GM19438 (cell line): ENCODE measurements at regions not wholly inside any gene's neighbourhood (a gene's known extent, or its start where the extent isn't known, plus 50 kb on each side); places are given as distances from the start of the nearest gene placed in this dataset.
A peak's percentile ranks its signal among the peaks of the same experiment; 100 is the strongest.

ENCODE experiments used
- ATAC-seq: cut with Tn5 transposase; IDR thresholded peaks from one replicate; pipeline ENCODE4 v1.9.1; 2021; ENCODE audit warnings: low read depth; ENCODE audit not compliant: unreplicated experiment

DNA sequence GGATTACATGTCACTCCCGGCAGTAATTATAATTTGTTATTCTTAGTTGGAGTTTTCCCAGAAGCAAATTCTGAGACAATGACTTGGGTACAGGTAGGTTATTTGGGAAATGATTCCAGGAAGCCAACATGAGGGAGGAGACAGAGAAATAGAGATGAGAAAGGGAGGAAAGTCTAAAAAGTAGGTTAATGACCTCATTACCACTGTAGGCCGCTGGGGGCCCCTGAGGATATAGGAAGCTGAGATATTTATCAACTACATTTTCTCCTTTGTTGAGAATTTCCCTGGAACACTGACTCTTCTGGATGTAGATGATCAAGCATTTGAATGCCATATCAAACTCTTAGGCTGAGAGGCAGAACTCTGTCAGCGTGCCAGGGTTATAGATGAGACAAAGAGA lies 284.3 kb downstream of the ICOS start:
- no peak for ATAC-seq

GRCh38 chr2:204223046-204223445 lies 286.5 kb downstream of the ICOS start:
- no peak for ATAC-seq

DNA sequence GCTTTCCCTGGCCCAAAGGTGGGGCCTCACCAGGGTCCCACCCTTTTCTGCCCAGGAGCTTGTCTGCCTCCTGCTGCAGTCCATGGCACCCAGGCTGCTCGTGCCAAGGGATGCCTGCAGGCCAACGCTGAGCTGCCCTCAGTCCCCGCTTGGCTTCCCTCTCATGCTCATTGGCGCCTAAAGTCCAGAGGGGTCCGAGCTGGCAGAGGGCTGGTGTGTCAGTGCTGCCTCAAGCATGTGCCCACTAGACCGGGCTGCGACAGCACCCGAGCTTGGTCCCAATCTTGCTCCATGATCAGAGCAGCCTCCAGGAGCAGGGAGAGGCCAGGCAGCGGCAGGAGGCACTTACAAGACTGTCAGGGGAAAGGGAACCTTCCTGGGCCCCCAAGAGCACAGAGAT lies 287.0 kb downstream of the ICOS start:
- no peak for ATAC-seq

- ATAC-seq = no peak
These were observed 289.1 kb downstream of the ICOS start for GRCh38 chr2:204225671-204226073.

GRCh38 chr2:204226305-204226880 lies 289.8 kb downstream of the ICOS start:
- no peak for ATAC-seq

GRCh38 chr2:204228169-204228886 lies 291.8 kb downstream of the ICOS start:
- no peak for ATAC-seq

- ATAC-seq = no peak
These were observed 297.7 kb downstream of the ICOS start for GRCh38 chr2:204234248-204234647.

GRCh38 chr2:204234879-204235278 lies 298.3 kb downstream of the ICOS start:
- no peak for ATAC-seq

GRCh38 chr2:204237416-204237815 lies 300.9 kb downstream of the ICOS start:
- ATAC-seq = no peak

DNA sequence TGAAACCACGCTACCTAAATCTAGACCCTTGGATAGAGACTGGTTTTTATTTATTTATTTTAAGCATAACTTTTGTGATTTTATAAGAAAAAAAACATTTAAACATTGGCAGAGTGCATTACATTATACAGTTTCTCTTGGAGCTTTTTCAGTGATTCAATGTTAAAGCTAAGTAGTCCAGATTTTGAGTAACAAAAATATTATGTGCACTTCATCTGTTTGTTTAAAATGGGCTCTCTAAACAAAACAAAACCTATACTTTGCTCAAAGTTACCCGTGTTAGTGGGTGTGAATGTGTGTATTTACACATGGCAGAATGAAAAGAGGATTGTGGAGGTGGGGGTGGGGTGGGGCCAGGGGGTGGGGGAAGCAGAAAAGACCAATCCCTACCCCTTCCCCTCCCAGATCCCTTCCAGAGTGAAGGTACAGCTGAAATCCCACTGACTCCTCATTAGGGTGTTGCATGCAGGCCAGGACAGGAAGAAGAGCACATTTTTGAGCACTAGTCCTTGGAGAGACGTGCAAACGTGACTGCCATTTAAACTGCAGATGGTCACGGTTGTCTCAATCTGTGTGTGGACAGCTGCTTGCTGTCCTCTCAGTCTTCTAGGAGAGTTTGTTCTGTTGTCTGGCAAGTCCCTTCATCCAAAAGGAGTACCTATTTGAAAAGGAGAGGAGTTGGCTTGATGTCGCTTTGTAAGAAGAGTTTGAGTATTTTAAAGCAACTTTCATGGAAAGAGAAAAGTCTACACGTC lies 303.0 kb downstream of the ICOS start:
- no peak for ATAC-seq

DNA sequence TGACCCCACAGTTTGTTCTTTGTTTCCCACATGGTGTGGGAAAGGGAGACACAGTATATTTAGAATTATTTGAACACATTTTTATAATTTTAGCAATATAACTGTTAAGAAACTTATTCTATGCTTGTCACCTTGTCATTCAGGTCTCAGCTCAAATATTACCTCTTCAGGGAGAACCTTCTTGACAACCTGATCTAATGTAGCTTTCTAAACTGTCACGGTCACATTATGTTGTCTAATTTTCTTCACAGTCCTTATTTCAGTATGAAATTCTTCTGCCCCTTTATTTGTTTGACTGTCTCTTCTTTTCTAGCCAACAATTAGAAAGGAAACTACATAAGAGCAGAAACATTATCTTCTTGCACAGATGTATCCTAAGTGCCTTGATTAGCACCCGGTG lies 304.3 kb upstream of the PARD3B start:
- ATAC-seq = no peak

- no peak for ATAC-seq
These were observed 295.8 kb upstream of the PARD3B start for GRCh38 chr2:204249437-204249836.

GRCh38 chr2:204250692-204251091 lies 294.6 kb upstream of the PARD3B start:
- no peak for ATAC-seq

- no peak for ATAC-seq
These were observed 293.9 kb upstream of the PARD3B start for GRCh38 chr2:204251158-204251997.

- no peak for ATAC-seq
These were observed 293.3 kb upstream of the PARD3B start for GRCh38 chr2:204251998-204252376.

GRCh38 chr2:204255071-204255470 lies 290.2 kb upstream of the PARD3B start:
- ATAC-seq = no peak

- no peak for ATAC-seq
These were observed 289.7 kb upstream of the PARD3B start for GRCh38 chr2:204255526-204255925.

GRCh38 chr2:204257781-204258180 lies 287.5 kb upstream of the PARD3B start:
- no peak for ATAC-seq

DNA sequence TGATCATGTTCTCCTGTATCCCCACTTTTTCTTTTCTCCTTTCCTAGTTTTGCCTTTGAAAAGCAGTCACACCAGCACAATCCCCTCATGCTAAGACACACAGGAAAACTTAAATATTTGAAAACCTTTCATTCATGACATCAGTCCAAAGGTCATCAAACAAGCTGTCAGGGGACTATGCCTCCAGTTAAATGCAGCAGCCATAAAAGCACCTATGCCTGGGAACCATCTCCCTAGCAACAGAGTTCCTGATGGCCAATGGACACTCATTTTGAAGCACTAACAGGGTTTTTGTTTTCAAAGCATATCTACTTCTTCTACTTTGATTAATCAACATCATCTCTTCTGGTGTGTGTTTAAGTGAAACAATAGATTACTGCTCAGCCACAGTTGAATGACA lies 286.4 kb upstream of the PARD3B start:
- ATAC-seq = no peak

GRCh38 chr2:204260162-204260877 lies 285.0 kb upstream of the PARD3B start:
- peak; percentile 76 for ATAC-seq
